ENCODE measurements at regions not wholly inside any gene's neighbourhood (a gene's known extent, or its start where the extent isn't known, plus 50 kb on each side); places are given as distances from the start of the nearest gene placed in this dataset.
"Not testable (repeated sequence)": the region's sequence is repeated elsewhere in the genome, so short reads cannot be mapped to it uniquely, and the experiment has no call there.

DNA sequence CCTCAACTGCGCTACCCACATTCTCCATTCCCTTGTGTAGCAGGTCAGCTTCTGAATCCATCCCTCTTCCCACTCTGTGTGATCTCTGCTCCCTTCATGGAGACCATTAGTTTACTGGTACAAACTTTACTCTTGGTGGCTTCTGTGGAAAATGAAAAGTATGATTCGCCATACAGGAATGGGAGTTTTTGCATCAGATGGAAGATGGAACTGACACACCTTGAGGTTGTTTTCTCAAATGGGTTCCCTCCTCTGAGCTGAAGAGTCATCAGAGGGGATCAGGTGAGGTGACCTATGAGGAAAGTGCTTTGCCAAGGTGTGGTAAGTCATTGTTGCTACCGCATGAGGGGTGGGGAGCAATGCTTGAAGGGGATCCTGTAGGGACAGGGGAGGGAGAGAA is 266.8 kb downstream of the INHBA start:
- Histone ChIP-seq H3K4me1 (no peaks in the 10 kb centered on the region), H3K27ac (no peak overlapping the region), H3K9me3 (no peaks in the 10 kb centered on the region), H3K36me3 (no peaks in the 10 kb centered on the region), H3K4me3 (no peak overlapping the region), H3K27me3 (no peaks in the 10 kb centered on the region)
- no peak for DNase-seq
- in situ Hi-C loops (cut with MboI; ENCODE audit: low pct_ligation_motif_present in 1 of 4, low pct_unique_long_range_greater_than_20kb in 1 of 4, low sequenced_read_pairs in 3 of 4): no loop called here
- TF ChIP-seq POLR2AphosphoS5 (IDR thresholded peaks at IDR 0.05) (no peak), POLR2A (IDR thresholded peaks at IDR 0.05) (no peak), EP300 (IDR thresholded peaks at IDR 0.05; ENCODE audit: low read depth) (no peak)
- TF ChIP-seq, protein P1, sequence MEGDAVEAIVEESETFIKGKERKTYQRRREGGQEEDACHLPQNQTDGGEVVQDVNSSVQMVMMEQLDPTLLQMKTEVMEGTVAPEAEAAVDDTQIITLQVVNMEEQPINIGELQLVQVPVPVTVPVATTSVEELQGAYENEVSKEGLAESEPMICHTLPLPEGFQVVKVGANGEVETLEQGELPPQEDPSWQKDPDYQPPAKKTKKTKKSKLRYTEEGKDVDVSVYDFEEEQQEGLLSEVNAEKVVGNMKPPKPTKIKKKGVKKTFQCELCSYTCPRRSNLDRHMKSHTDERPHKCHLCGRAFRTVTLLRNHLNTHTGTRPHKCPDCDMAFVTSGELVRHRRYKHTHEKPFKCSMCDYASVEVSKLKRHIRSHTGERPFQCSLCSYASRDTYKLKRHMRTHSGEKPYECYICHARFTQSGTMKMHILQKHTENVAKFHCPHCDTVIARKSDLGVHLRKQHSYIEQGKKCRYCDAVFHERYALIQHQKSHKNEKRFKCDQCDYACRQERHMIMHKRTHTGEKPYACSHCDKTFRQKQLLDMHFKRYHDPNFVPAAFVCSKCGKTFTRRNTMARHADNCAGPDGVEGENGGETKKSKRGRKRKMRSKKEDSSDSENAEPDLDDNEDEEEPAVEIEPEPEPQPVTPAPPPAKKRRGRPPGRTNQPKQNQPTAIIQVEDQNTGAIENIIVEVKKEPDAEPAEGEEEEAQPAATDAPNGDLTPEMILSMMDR (IDR thresholded peaks at IDR 0.05): no peak
- 95 to 100% methylated on average over 1 to 3 of the region's 3 CpGs for WGBS, 2 donors (ENCODE audit: low coverage in 1 of 2)
- intact Hi-C loops (cut with DNase I; ENCODE audit: low total_unique reads): loop anchor here (2.0 kb wide), 1 partner anchor 861 kb away; no protein-coding TSS in a partner anchor

DNA sequence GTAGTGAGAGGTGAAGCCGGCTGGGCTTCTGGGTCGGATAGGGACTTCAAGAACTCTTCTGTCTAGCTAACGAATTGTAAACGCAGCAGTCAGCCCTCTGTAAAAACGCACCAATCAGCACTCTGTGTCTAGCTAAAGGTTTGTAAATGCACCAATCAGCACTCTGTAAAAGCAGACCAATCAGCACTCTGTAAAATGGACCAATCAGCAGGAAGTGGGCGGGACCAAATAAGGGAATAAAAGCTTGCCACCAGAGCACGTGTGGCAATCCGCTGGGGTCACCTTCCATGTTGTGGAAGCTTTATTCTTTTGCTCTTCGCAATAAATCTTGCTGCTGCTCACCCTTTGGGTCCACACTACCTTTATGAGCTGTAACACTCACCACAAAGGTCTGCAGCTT is 267.9 kb downstream of the INHBA start:
- H3K36me3 ChIP-seq; intact Hi-C loops (cut with DNase I; ENCODE audit: low total_unique reads); H3K27ac ChIP-seq; DNase-seq; in situ Hi-C loops (cut with MboI; ENCODE audit: low pct_ligation_motif_present in 1 of 4, low pct_unique_long_range_greater_than_20kb in 1 of 4, low sequenced_read_pairs in 3 of 4); H3K9me3 ChIP-seq; H3K4me1 ChIP-seq; H3K27me3 ChIP-seq; H3K4me3 ChIP-seq: not testable (repeated sequence)
- WGBS, 2 donors (ENCODE audit: low coverage in 1 of 2): 83 to 100% methylated on average over 1 to 9 of the region's 9 CpGs

DNA sequence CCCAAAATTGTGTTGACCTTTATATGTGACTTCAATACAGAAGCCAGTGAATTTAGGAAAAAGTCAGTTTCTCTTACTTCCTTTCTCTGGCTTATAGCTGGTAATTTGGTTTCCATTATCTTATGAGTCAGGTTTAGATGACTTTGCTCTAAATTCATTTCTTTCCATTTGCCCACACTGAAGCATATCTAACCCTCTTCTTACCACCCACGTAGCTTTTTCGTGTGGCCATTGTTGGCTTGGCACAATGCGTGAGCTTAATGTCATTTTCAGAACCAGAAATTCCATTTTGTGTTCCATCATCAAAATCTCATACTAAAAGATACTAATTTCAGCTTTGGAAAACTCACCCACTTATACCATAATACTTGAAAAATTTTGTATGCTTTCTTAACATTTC is 271.2 kb downstream of the INHBA start:
- DNase-seq: no peak
- H3K4me3 ChIP-seq: no peak overlapping the region
- intact Hi-C loops (cut with DNase I; ENCODE audit: low total_unique reads) (no loop called here), in situ Hi-C loops (cut with MboI; ENCODE audit: low pct_ligation_motif_present in 1 of 4, low pct_unique_long_range_greater_than_20kb in 1 of 4, low sequenced_read_pairs in 3 of 4) (no loop called here)
- H3K9me3 ChIP-seq: no peaks in the 10 kb centered on the region
- no peaks in the 10 kb centered on the region for H3K27me3 ChIP-seq
- WGBS, 2 donors (ENCODE audit: low coverage in 1 of 2): 88 to 94% methylated on average over 3 of the region's 3 CpGs
- H3K36me3 ChIP-seq: no peaks in the 10 kb centered on the region
- no peak for TF ChIP-seq POLR2AphosphoS5 (IDR thresholded peaks at IDR 0.05)
- TF ChIP-seq, protein P1 (IDR thresholded peaks at IDR 0.05): no peak
- TF ChIP-seq EP300 (IDR thresholded peaks at IDR 0.05; ENCODE audit: low read depth): no peak
- TF ChIP-seq POLR2A (IDR thresholded peaks at IDR 0.05): no peak
- H3K27ac ChIP-seq: no peak overlapping the region
- no peaks in the 10 kb centered on the region for H3K4me1 ChIP-seq

DNA sequence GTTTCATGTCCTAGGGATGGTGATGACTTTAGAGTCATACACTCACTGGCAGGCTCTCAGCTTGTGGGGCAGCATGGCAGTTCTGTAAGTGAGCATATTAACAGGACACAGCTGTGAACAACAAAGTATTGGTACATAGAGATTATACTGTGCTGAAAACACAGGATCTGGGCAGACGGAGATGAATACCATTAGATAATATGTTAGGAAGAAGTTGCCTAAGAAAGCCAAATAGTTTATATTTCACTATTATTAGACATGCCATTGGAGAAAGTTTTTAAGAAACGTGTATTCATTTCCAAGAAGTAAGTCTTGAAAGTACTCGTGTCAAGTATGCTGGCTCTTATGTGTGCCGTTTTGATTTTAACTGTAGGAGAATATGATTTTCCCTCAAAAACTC is 274.5 kb downstream of the INHBA start:
- no peak for DNase-seq
- no peak for TF ChIP-seq POLR2AphosphoS5 (IDR thresholded peaks at IDR 0.05)
- TF ChIP-seq, protein P1 (IDR thresholded peaks at IDR 0.05): no peak
- no peak for TF ChIP-seq POLR2A (IDR thresholded peaks at IDR 0.05)
- TF ChIP-seq EP300 (IDR thresholded peaks at IDR 0.05; ENCODE audit: low read depth): no peak
- H3K27me3 ChIP-seq: no peaks in the 10 kb centered on the region
- H3K4me1 ChIP-seq: no peaks in the 10 kb centered on the region
- no peaks in the 10 kb centered on the region for H3K9me3 ChIP-seq
- no peak overlapping the region for H3K27ac ChIP-seq
- in situ Hi-C loops (cut with MboI; ENCODE audit: low pct_ligation_motif_present in 1 of 4, low pct_unique_long_range_greater_than_20kb in 1 of 4, low sequenced_read_pairs in 3 of 4): no loop called here
- 64 to 74% methylated on average over 3 to 4 of the region's 4 CpGs for WGBS, 2 donors (ENCODE audit: low coverage in 1 of 2)
- intact Hi-C loops (cut with DNase I; ENCODE audit: low total_unique reads): no loop called here
- H3K36me3 ChIP-seq: no peaks in the 10 kb centered on the region
- no peak overlapping the region for H3K4me3 ChIP-seq

DNA sequence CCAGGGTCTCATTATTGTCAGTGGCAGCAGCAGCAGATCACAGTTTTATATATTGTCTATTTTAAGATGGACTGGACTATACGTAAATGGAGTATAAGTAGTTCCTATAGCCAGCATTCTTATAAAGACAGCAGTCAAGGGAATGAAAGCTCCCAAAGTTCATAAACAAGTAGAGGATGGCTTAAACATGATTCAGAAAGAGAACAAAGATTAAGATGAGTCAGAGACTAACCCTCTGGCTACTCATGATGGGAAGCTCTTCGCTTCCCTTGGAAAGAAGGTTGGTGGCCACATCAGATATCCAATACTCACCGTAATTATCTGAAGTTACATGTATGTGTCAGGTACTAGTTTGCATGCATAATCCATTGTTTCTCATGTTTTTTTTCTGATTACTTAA is 277.0 kb downstream of the INHBA start:
- no peaks in the 10 kb centered on the region for H3K27me3 ChIP-seq
- no peak overlapping the region for H3K27ac ChIP-seq
- 91 to 96% methylated on average over 3 of the region's 3 CpGs for WGBS, 2 donors (ENCODE audit: low coverage in 1 of 2)
- in situ Hi-C loops (cut with MboI; ENCODE audit: low pct_ligation_motif_present in 1 of 4, low pct_unique_long_range_greater_than_20kb in 1 of 4, low sequenced_read_pairs in 3 of 4): no loop called here
- no peaks in the 10 kb centered on the region for H3K9me3 ChIP-seq
- H3K4me3 ChIP-seq: no peak overlapping the region
- intact Hi-C loops (cut with DNase I; ENCODE audit: low total_unique reads): no loop called here
- TF ChIP-seq POLR2A (IDR thresholded peaks at IDR 0.05) (no peak), POLR2AphosphoS5 (IDR thresholded peaks at IDR 0.05) (no peak), EP300 (IDR thresholded peaks at IDR 0.05; ENCODE audit: low read depth) (no peak)
- TF ChIP-seq, protein P1 (IDR thresholded peaks at IDR 0.05): no peak
- no peaks in the 10 kb centered on the region for H3K4me1 ChIP-seq
- DNase-seq: no peak
- no peaks in the 10 kb centered on the region for H3K36me3 ChIP-seq
